ENCODE measurements at regions not wholly inside any gene's neighbourhood (a gene's known extent, or its start where the extent isn't known, plus 50 kb on each side); places are given as distances from the start of the nearest gene placed in this dataset.
A peak's percentile ranks its signal among the peaks of the same experiment; 100 is the strongest.

DNA sequence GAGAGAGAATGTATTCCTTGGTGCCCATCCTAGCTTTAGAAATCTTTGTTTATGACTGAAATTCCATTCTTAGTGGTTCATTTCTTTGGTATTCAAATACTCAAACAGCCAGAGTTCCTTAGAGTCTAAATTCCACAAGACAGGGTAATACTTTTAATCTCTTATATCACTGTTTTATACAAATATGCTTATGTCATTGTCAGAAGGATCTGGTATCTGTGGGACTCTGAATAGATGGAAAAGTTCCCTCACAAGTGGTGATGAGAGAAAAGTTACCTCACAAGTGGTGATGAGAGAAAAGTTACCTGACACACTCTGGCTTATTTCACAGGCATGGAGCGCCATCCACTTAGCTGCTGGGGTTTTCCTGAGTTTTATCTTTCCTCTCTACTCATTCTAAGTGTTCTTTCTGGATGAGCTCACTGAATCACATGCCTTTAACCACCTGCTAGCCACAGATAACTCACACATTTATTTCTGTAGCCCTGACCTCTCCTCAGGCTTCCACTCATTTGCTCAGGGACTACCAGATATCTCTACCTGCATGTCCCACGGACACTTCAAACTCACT, 784.0 kb downstream of the SUGCT start:
- Histone ChIP-seq H3K27ac (peak overlapping the region in 3 of 4 donors; percentile 63 to 71 (median 71)), H3K27me3 (no peaks in the 10 kb centered on the region), H3K4me3 (no peak overlapping the region), H3K4me1 (peaks cover 0 to 2% (median 0%) of the 10 kb centered on the region in 3 donors), H3K36me3 (no peaks in the 10 kb centered on the region), H3K9me3 (no peaks in the 10 kb centered on the region)
- ATAC-seq = peak; percentile 73
- no peak for TF ChIP-seq POLR2AphosphoS5 (IDR thresholded peaks at IDR 0.05)
- no peak for TF ChIP-seq POLR2A (IDR thresholded peaks at IDR 0.05)
- TF ChIP-seq, protein P1, sequence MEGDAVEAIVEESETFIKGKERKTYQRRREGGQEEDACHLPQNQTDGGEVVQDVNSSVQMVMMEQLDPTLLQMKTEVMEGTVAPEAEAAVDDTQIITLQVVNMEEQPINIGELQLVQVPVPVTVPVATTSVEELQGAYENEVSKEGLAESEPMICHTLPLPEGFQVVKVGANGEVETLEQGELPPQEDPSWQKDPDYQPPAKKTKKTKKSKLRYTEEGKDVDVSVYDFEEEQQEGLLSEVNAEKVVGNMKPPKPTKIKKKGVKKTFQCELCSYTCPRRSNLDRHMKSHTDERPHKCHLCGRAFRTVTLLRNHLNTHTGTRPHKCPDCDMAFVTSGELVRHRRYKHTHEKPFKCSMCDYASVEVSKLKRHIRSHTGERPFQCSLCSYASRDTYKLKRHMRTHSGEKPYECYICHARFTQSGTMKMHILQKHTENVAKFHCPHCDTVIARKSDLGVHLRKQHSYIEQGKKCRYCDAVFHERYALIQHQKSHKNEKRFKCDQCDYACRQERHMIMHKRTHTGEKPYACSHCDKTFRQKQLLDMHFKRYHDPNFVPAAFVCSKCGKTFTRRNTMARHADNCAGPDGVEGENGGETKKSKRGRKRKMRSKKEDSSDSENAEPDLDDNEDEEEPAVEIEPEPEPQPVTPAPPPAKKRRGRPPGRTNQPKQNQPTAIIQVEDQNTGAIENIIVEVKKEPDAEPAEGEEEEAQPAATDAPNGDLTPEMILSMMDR (IDR thresholded peaks at IDR 0.05) = no peak
- no peak for TF ChIP-seq EP300 (IDR thresholded peaks at IDR 0.05)
- 54 to 76% methylated on average over 2 of the region's 2 CpGs for WGBS, 2 donors (ENCODE audit: low coverage in 1 of 2)

DNA sequence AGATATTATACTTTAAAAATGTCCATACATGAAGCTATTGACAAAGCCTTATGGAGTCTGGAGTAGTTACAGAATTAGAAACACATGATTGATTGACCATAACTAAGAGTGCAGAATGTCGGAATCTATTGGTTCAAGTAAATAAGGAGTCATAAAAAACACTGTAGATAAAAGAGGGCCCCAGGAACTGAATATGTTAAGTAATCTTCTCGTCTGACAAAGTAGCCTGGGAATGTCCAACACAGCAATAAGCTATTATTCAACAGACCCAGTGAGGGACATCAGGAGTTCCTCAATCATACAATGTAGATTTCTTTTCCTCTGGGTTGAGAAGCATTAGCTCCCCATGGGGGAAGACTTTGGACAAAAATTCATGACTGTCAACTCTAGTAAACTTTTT, 782.0 kb downstream of the SUGCT start:
- 67 to 78% methylated on average over 2 of the region's 2 CpGs for WGBS, 2 donors (ENCODE audit: low coverage in 1 of 2)
- H3K9me3 ChIP-seq = no peaks in the 10 kb centered on the region
- ATAC-seq = no peak
- H3K4me1 ChIP-seq = peaks cover 0 to 10% (median 2%) of the 10 kb centered on the region in 3 donors
- no peaks in the 10 kb centered on the region for H3K27me3 ChIP-seq
- no peaks in the 10 kb centered on the region for H3K36me3 ChIP-seq
- no peak for TF ChIP-seq POLR2A (IDR thresholded peaks at IDR 0.05)
- TF ChIP-seq, protein P1 (IDR thresholded peaks at IDR 0.05) = no peak
- no peak for TF ChIP-seq POLR2AphosphoS5 (IDR thresholded peaks at IDR 0.05)
- no peak for TF ChIP-seq EP300 (IDR thresholded peaks at IDR 0.05)
- H3K4me3 ChIP-seq = no peak overlapping the region
- no peak overlapping the region for H3K27ac ChIP-seq

GRCh38 chr7:40915071-40915470, 780.3 kb downstream of the SUGCT start:
- H3K36me3 ChIP-seq = no peaks in the 10 kb centered on the region
- WGBS, 2 donors (ENCODE audit: low coverage in 1 of 2) = 73 to 80% methylated on average over 2 to 5 of the region's 5 CpGs
- H3K4me3 ChIP-seq = no peak overlapping the region
- peaks cover 0 to 11% (median 2%) of the 10 kb centered on the region in 3 donors for H3K4me1 ChIP-seq
- no peak for TF ChIP-seq POLR2A (IDR thresholded peaks at IDR 0.05)
- no peak for TF ChIP-seq EP300 (IDR thresholded peaks at IDR 0.05)
- TF ChIP-seq, protein P1 (IDR thresholded peaks at IDR 0.05) = no peak
- TF ChIP-seq POLR2AphosphoS5 (IDR thresholded peaks at IDR 0.05) = no peak
- H3K27ac ChIP-seq = no peak overlapping the region
- H3K9me3 ChIP-seq = no peaks in the 10 kb centered on the region
- ATAC-seq = no peak
- no peaks in the 10 kb centered on the region for H3K27me3 ChIP-seq
